ENCODE measurements at regions not wholly inside any gene's neighbourhood (a gene's known extent, or its start where the extent isn't known, plus 50 kb on each side); places are given as distances from the start of the nearest gene placed in this dataset.

DNA sequence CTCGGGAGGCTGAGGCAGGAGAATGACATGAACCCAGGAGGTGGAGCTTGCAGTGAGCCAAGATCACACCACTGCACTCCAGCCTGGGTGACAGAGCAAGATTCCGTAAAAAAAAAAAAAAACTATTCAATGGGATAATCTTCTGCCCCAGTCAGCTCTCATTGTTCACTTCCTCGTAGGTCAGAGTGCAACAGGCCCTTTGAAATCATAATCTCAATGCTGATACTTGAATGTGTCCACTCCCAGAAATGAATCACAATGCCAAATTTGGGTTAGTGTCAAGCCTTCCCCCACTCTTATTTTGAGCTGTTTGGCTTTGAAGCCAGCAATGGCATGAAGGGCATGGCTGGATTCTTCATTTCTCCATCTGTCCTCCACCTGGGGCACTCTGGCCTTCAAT lies 610.3 kb upstream of the KLF4 start:
- in situ Hi-C loops (cut with MboI; ENCODE audit: low pct_unique_long_range_greater_than_20kb, low sequenced_read_pairs, unreplicated experiment), result no loop called here
- no peak for TF ChIP-seq CTCF (IDR thresholded peaks at IDR 0.05; ENCODE audit: extremely low read depth, insufficient read depth, missing control alignments)
- no peak for DNase-seq (ENCODE audit: low spot score)

- no peak for DNase-seq (ENCODE audit: low spot score)
- TF ChIP-seq CTCF (IDR thresholded peaks at IDR 0.05; ENCODE audit: extremely low read depth, insufficient read depth, missing control alignments), result no peak
- in situ Hi-C loops (cut with MboI; ENCODE audit: low pct_unique_long_range_greater_than_20kb, low sequenced_read_pairs, unreplicated experiment), result no loop called here
Observed at GRCh38 chr9:108095496-108095895, 605.9 kb upstream of the KLF4 start.

- no peak for TF ChIP-seq CTCF (IDR thresholded peaks at IDR 0.05; ENCODE audit: extremely low read depth, insufficient read depth, missing control alignments)
- DNase-seq (ENCODE audit: low spot score), result no peak
- in situ Hi-C loops (cut with MboI; ENCODE audit: low pct_unique_long_range_greater_than_20kb, low sequenced_read_pairs, unreplicated experiment), result no loop called here
Observed at GRCh38 chr9:108094676-108094993, 605.1 kb upstream of the KLF4 start.

DNA sequence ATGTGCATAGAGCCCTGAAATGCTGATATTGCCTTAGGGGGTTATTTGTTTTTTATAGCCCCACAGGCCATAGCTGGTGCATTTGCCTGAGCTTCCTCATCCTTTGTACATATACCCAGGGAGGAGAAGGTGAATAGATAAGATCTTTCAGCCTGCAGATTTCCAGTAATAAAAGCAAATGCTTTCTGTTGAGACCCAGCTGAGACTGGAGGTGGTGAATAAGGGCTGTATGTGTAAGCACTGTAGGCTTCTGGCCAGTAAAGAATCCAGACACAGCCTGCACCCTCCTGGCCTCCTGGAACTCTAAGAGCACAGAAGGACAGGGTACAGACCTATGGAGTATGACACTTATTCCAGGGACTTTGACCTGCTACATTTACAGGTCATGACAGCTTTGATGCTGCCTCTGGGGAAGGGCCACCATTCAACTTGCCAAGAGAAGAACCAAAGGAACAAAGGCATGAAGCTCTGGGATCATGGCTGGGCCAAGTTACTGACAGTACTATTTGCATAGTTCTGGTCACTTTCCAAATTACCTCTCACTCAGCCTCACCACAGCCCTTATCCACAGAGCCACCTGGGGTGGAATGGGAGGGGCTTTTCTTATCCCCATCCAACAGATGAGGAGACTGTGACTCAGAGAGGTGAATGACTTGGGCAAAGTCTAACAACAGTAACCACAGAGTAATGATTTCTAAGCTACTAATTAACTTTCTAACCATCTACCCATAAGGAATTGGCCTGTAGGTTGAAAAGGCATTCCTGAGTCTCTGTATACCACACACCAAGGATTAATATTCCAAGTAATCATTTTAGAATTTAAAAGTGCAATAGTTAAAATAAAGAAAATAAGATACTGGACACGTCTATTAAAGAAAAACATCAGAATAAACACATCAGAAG lies 604.5 kb upstream of the KLF4 start:
- DNase-seq (ENCODE audit: low spot score), result no peak
- in situ Hi-C loops (cut with MboI; ENCODE audit: low pct_unique_long_range_greater_than_20kb, low sequenced_read_pairs, unreplicated experiment), result no loop called here
- TF ChIP-seq CTCF (IDR thresholded peaks at IDR 0.05; ENCODE audit: extremely low read depth, insufficient read depth, missing control alignments), result no peak

GRCh38 chr9:108088916-108089315 lies 599.3 kb upstream of the KLF4 start:
- TF ChIP-seq CTCF (IDR thresholded peaks at IDR 0.05; ENCODE audit: extremely low read depth, insufficient read depth, missing control alignments), result no peak
- in situ Hi-C loops (cut with MboI; ENCODE audit: low pct_unique_long_range_greater_than_20kb, low sequenced_read_pairs, unreplicated experiment), result no loop called here

GRCh38 chr9:108087781-108088180 lies 598.2 kb upstream of the KLF4 start:
- no peak for DNase-seq (ENCODE audit: low spot score)

More at GRCh38 chr9:108088916-108089315, 599.3 kb upstream of the KLF4 start:
- DNase-seq (ENCODE audit: low spot score), result no peak

More at GRCh38 chr9:108087781-108088180, 598.2 kb upstream of the KLF4 start:
- TF ChIP-seq CTCF (IDR thresholded peaks at IDR 0.05; ENCODE audit: extremely low read depth, insufficient read depth, missing control alignments), result no peak
- in situ Hi-C loops (cut with MboI; ENCODE audit: low pct_unique_long_range_greater_than_20kb, low sequenced_read_pairs, unreplicated experiment), result no loop called here
